ENCODE measurements at regions not wholly inside any gene's neighbourhood (a gene's known extent, or its start where the extent isn't known, plus 50 kb on each side); places are given as distances from the start of the nearest gene placed in this dataset.
"Not testable (repeated sequence)": the region's sequence is repeated elsewhere in the genome, so short reads cannot be mapped to it uniquely, and the experiment has no call there.

GRCh38 chrX:149420566-149420965 is 84.5 kb downstream of the IDS start:
- DNase-seq = not testable (repeated sequence)

- DNase-seq = no peak
Observed at GRCh38 chrX:149398027-149398426, 107.1 kb downstream of the IDS start.

DNA sequence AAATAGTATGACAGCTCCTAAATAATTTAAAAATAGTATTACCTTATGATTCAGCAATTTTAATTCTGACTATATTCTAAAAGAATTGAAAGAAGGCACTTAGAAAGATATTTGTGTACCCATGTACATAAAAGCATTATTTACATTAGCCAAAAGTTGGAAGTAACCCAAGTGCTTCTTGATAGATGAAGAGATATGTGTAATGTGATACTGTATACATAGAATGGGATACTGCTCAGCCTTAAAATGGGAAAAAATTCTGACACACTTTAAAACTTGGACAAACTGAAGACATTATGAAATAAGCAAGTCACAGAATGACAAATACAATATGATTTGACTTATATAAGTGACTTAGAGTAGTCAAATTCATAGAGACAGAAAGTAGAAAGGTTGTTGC is 112.2 kb downstream of the IDS start:
- DNase-seq = no peak

GRCh38 chrX:149383852-149384251 is 121.3 kb downstream of the IDS start:
- no peak for DNase-seq

GRCh38 chrX:149374751-149375150 is 130.4 kb downstream of the IDS start:
- no peak for DNase-seq

DNA sequence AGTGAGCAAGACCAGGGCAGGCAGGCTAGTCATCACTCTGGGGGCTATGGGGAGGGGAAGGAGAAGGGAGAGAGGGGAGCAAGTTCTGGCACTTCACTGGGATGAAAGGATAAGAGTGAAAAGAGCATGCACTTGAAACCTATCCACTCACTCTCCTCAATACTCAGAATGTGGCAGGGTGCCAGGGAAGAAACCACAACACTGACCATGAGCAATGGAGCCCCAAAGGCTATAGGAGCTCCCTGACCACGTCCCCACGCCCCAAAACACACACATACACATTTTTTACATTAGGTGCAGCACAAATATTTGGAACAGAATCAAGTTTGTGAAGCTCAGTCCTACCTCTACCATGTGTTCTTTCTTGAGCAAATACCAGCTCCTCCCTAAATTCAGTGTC is 132.2 kb downstream of the IDS start:
- no peak for DNase-seq

- no peak for DNase-seq
Observed at GRCh38 chrX:149371986-149372385, 133.1 kb downstream of the IDS start.

GRCh38 chrX:149370097-149370496 is 135.0 kb downstream of the IDS start:
- no peak for DNase-seq

DNA sequence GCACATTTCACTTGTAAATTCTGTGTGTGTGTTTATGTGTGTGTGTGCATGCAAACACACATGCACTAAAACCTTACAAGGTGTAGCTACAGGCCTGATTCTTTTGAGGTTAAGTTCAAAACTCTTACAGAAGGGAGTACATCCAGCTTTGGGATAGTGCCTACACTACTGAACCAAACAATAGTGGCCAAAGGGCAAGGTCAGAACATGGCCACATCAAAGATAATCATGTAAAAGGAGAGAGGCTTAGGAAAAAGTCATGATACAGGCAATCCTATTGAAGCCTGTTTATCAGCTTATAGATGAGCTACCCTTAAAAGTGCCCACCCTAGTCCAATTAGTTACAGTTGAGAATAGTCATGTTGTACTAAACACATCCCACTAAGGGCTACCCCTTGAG is 139.6 kb downstream of the IDS start:
- DNase-seq = no peak

DNA sequence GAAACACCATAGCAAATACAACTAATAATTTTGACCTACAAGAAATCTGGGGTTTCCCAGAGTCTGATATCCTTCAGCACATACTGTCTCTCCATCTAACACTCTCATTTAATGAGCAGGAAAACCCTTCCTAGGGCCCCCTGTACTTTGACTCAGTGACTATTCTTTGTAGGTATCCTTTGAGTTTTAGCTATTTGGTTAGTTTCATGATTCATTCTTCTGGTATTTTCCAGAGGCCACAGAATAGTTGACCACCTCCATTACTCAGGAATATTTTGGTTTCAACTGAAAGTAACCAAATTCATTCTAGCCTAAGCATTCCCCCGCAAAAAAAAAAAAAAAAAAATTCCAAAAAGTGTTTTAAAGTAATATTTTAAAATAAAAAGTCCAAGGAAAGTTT is 140.0 kb downstream of the IDS start:
- no peak for DNase-seq

GRCh38 chrX:149363965-149364364 is 141.1 kb downstream of the IDS start:
- DNase-seq = no peak

DNA sequence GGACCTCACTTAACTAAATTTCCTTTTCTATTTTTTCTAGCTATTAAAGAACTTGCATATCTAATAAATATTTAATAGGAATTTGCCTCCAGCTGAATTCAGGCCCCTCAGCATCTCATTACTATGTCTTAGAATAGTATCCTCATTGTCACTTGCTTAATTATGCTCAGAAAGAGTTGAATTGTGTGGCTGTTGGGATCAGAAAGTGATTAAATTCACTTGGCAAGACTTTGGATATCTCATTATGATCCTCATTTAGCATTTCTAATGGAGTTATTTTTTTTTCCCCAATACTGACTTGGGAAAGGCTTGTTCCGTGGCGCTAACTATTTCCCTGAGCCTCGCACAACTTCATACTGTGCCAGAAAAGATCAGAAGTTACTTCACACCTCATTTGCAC is 158.8 kb downstream of the IDS start:
- no peak for DNase-seq

DNA sequence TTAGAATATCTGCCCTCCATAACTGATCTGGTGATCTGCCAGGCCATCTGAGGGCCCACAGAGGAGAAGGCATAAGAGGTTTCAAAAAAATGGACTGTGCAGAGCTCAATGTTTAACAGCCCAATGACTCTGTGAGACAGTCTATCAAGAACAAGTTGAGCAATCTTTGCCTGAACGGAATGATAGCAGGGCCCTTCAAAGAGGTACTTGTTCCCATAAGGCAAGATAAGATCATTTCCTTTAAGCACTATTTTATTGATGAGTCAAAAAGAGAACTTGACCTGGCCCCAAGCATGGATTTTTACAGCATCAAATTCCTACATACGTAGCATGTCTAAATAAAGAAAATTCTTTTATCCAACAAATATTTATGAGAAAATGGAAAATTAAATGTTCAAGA is 182.8 kb downstream of the IDS start:
- no peak for DNase-seq

GRCh38 chrX:149313871-149314371 is 191.2 kb downstream of the IDS start:
- no peak for DNase-seq

- no peak for DNase-seq
Observed at GRCh38 chrX:149312988-149313387, 192.1 kb downstream of the IDS start.

DNA sequence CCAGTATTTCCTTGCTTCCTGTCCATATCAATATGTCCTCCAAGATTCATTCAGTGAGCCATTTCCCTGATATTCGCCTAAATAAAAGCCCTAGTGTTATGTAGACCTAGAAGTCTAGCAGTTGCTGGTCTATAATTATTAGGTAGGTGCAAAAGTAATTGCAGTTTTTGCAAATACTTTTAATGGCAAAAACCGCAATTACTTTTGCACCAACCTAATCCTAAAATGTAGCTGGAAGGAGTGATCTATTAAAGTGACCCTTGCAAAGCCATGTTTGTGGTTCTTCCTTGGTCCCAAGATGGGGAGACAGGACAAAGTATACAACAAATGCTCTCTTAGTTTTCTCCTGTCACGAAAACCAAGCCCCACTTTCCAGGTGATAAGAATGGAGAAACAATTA is 193.0 kb downstream of the IDS start:
- DNase-seq = no peak

DNA sequence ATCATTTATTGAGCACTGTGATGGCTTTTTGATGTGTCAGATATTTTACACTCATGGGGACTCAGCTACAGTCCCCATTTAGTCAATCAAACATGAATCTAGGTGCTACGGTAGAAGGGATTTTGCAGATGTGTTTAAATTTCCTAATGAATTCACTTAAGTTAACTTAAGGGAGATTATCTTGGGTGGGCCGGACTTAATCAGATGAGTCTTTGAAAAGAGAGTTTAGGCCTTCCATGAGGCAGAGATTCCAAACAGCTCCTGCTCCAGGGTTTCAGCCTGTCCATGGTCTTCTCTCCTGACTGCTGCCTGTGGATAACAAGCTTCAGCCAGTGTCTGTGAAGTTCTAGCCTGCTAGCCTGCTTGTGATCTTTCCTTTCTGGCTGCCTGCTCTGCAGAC is 202.4 kb downstream of the IDS start:
- DNase-seq = no peak

GRCh38 chrX:149298111-149298510 is 207.0 kb downstream of the IDS start:
- DNase-seq = no peak

DNA sequence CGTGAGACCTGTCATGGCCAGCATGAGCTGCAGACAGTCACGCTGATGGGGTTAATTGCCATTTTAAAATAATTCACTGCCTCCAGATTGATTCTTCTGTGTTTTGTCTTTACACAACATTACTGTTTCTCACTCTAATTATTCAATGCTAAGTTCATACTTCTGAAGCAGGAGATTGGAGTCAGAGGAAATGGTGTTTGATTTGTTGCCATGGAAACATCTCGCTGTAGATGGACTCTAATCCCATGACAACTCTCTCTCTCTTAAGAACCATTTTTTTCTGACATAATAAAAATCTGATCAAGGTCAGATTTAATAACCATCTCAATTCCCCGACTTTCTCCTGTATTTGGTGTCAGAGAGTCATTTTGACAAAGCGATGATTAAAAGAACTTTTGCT is 209.0 kb downstream of the IDS start:
- DNase-seq = no peak

GRCh38 chrX:149286940-149287349 is 218.2 kb downstream of the IDS start:
- DNase-seq = peak; percentile 5 to 38

DNA sequence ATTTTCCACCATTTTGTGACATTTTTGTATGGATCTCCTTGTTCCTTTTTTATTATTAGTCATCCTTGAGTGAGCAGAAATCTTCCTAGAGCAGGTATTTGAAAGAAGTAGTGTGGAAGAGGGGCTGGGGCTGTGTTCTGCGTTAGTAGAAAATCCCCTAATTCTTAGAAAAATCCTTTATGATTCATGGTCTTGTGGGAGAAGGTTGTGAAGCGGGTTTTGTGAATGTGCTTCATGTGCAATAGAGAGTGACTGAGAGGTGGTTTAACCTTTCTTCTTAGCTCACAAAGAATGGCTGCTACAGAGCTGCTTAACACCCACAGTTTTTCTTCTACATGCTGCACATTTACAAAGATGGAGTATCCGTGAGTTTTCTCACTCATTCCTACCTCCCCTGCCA is 220.5 kb downstream of the IDS start:
- no peak for DNase-seq

- no peak for DNase-seq
Observed at GRCh38 chrX:149283853-149284252, 221.3 kb downstream of the IDS start.

GRCh38 chrX:149282909-149283308 is 222.2 kb downstream of the IDS start:
- no peak for DNase-seq

- no peak for DNase-seq
Observed at GRCh38 chrX:149280011-149280410, 225.1 kb downstream of the IDS start.

GRCh38 chrX:149275836-149276235 is 229.3 kb downstream of the IDS start:
- no peak for DNase-seq

Measured in inflammatory macrophage (primary cell).